ENCODE measurements at regions not wholly inside any gene's neighbourhood (a gene's known extent, or its start where the extent isn't known, plus 50 kb on each side); places are given as distances from the start of the nearest gene placed in this dataset.

- H3K36me3 ChIP-seq (ENCODE audit: control insufficient read depth, insufficient read depth, low read length) = no peaks in the 10 kb centered on the region
- FAIRE-seq = no peak
- TF ChIP-seq CTCF (IDR thresholded peaks at IDR 0.05; ENCODE audit: insufficient read depth, low read length, severe bottlenecking) = no peak
- H3K27me3 ChIP-seq (ENCODE audit: control insufficient read depth, insufficient read depth, low read length) = peaks cover 6% of the 10 kb centered on the region
- no peak for DNase-seq (ENCODE audit: low read depth)
- no peak overlapping the region for H3K4me3 ChIP-seq (ENCODE audit: low read depth, low read length)
Observed at GRCh38 chr22:22034469-22035132, 52.0 kb upstream of the TOP3B start.

GRCh38 chr22:22033803-22034468 is 51.3 kb upstream of the TOP3B start:
- no peak for TF ChIP-seq CTCF (IDR thresholded peaks at IDR 0.05; ENCODE audit: insufficient read depth, low read length, severe bottlenecking)
- Histone ChIP-seq H3K4me3 (ENCODE audit: low read depth, low read length) (no peak overlapping the region), H3K27me3 (ENCODE audit: control insufficient read depth, insufficient read depth, low read length) (peaks cover 6% of the 10 kb centered on the region), H3K36me3 (ENCODE audit: control insufficient read depth, insufficient read depth, low read length) (no peaks in the 10 kb centered on the region)
- DNase-seq (ENCODE audit: low read depth) (no peak), FAIRE-seq (no peak)

GRCh38 chr22:22032906-22033802 is 50.6 kb upstream of the TOP3B start:
- FAIRE-seq (no peak), DNase-seq (ENCODE audit: low read depth) (no peak)
- Histone ChIP-seq H3K36me3 (ENCODE audit: control insufficient read depth, insufficient read depth, low read length) (no peaks in the 10 kb centered on the region), H3K27me3 (ENCODE audit: control insufficient read depth, insufficient read depth, low read length) (peaks cover 6% of the 10 kb centered on the region), H3K4me3 (ENCODE audit: low read depth, low read length) (no peak overlapping the region)
- TF ChIP-seq CTCF (IDR thresholded peaks at IDR 0.05; ENCODE audit: insufficient read depth, low read length, severe bottlenecking) = no peak

GRCh38 chr22:22032099-22032905 is 49.7 kb upstream of the TOP3B start:
- TF ChIP-seq CTCF (IDR thresholded peaks at IDR 0.05; ENCODE audit: insufficient read depth, low read length, severe bottlenecking) = no peak
- Histone ChIP-seq H3K36me3 (ENCODE audit: control insufficient read depth, insufficient read depth, low read length) (no peaks in the 10 kb centered on the region), H3K4me3 (ENCODE audit: low read depth, low read length) (no peak overlapping the region)

More at GRCh38 chr22:22032099-22032905, 49.7 kb upstream of the TOP3B start:
- FAIRE-seq = no peak
- no peak for DNase-seq (ENCODE audit: low read depth)
- peaks cover 6% of the 10 kb centered on the region for H3K27me3 ChIP-seq (ENCODE audit: control insufficient read depth, insufficient read depth, low read length)
